Coronary artery (tissue), 2 donors: ENCODE measurements at regions not wholly inside any gene's neighbourhood (a gene's known extent, or its start where the extent isn't known, plus 50 kb on each side); places are given as distances from the start of the nearest gene placed in this dataset.

Experiments used
- DNase-seq: peaks from one replicate; pipeline ENCODE4 v3.0.0-alpha.2; 2017; ENCODE audit warnings: low spot score
- H3K27ac ChIP-seq, 2 donors: fragments of 200-600 bp; sonication (generic); one replicate each; pipeline ENCODE4 v1.5.1; 2016 to 2019
- H3K4me3 ChIP-seq: fragments of 200-600 bp; sonication (generic); 2 replicates; pipeline ENCODE4 v1.5.1; 2016; ENCODE audit warnings: mild to moderate bottlenecking, moderate library complexity
- CTCF ChIP-seq: fragments of 200-600 bp; sonication (generic); IDR thresholded peaks from one replicate; pipeline ENCODE4 v1.5.1; 2019; ENCODE audit warnings: antibody characterized with exemption

DNA sequence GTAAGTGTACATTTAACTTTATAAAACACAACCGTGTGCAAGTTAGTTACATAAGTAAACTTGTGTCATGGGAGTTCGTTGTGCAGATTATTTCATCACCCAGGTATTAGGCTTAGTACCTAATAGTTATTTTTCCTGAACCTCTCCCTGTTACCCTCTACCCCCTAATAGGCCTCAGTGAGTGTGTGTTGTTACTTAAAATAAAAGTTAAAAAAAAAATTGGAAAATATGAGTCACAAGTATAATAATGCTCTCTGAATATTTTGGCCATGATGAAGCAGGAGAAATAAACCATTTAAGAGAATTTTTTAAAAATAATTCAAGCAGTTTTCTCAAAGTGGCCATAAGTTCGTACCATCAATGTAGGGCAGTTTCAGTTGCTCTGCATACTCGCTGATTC lies 105.1 kb upstream of the GRID2 start:
- H3K27ac ChIP-seq: no peak overlapping the region
- DNase-seq: no peak
- no peak overlapping the region for H3K4me3 ChIP-seq
- TF ChIP-seq CTCF: no peak

DNA sequence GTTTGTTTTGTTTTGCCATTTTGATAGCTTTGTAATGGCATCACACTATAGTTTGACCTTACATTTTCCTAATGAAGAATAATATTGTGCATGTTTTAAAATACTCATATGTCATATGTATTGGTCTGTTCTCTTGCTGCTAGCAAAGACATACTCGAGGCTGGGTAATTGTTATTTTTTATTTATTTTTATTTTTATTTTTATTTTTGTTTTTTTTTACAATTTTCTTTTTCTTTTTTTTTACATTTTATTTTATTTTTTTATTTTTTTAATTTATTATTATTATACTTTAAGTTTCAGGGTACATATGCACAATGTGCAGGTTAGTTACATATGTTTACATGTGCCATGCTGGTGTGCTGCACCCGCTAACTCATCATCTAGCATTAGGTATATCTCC lies 104.6 kb upstream of the GRID2 start:
- no peak overlapping the region for H3K27ac ChIP-seq
- no peak for TF ChIP-seq CTCF
- H3K4me3 ChIP-seq: no peak overlapping the region
- DNase-seq: no peak

GRCh38 chr4:92210906-92211305 lies 92.9 kb upstream of the GRID2 start:
- TF ChIP-seq CTCF: no peak
- no peak for DNase-seq
- Histone ChIP-seq H3K4me3 (no peak overlapping the region), H3K27ac (no peak overlapping the region)

DNA sequence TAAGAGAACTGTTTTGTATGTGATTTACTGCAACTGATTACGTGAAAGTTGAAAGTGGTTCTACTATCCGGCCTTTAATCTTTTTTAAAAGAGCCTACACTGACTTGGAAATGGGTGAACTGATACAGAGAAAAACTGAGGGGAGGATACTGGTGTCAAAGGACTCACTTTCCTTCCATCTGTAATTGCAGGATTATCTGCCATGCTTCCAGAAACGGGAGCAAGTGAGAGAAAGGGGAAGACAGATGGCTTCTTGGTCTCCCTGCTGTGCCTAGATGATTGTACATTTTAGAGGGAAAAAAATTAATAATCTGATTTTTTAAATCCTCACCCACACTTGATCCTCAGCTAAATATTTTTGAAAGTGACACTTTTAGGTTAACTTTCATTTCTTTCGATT lies 88.3 kb upstream of the GRID2 start:
- no peak overlapping the region for H3K27ac ChIP-seq
- H3K4me3 ChIP-seq: no peak overlapping the region
- no peak for TF ChIP-seq CTCF
- DNase-seq: no peak

- Histone ChIP-seq H3K27ac (no peak overlapping the region), H3K4me3 (no peak overlapping the region)
- no peak for TF ChIP-seq CTCF
- DNase-seq: no peak
These were observed 72.3 kb upstream of the GRID2 start for GRCh38 chr4:92231511-92231910.

- no peak overlapping the region for H3K27ac ChIP-seq
- no peak overlapping the region for H3K4me3 ChIP-seq
- TF ChIP-seq CTCF: no peak
- no peak for DNase-seq
These were observed 71.2 kb upstream of the GRID2 start for GRCh38 chr4:92232566-92232965.

DNA sequence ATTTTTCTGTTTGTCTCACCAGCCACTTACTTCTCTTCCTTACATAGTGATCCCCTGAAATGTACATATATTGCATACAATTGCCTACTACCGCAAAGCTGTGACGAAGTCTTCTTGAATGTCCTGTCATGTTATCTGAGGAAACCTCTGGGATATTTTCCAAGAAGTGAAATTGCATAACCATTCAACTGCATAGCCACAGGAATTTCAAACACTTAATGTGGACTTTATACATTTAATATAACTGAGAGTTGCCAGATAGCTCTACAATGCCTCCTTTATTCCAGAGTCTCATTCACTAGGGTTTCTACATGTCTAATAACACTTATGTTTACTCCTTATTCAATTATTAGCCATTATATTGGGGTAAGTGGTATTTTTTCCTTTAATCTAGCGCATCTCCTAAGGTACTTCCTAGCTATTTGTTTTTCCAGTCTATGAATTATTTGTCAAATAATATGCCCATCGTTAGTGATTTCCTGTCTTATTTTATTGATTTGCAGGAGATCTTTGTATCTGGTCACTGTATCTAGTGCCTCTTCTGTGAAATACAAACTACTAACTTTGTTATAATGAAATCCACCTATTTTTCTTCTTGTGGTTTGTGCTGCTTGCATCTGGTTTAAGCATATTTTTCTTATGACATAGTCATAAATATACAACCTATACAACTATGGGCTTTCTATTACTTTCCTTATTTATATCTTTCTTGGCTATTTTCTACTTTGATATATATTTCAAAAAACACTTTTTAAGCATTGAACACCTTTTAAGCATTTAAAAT lies 69.2 kb upstream of the GRID2 start:
- DNase-seq: no peak
- no peak overlapping the region for H3K27ac ChIP-seq
- TF ChIP-seq CTCF: no peak
- H3K4me3 ChIP-seq: no peak overlapping the region
